ENCODE measurements at regions not wholly inside any gene's neighbourhood (a gene's known extent, or its start where the extent isn't known, plus 50 kb on each side); places are given as distances from the start of the nearest gene placed in this dataset.
"Not testable (repeated sequence)": the region's sequence is repeated elsewhere in the genome, so short reads cannot be mapped to it uniquely, and the experiment has no call there.

DNA sequence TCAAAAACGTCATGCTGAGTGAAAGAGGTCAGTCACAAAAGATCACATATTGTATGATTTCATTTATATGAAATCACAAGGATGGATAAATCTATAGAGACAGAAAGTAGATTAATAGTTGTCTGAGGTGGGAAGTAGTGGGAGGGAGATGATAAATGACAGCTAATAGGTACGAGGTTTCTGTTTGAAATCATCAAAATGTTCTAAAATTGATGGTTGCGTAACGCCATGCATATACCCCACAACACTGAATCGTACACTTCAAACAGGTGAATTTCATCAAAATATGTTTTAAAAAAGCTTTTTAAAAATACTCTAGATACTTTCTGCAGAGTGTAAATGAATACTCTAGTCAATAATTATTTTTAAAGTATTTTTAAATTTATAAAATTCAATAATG lies 303.0 kb upstream of the STAC start:
- no peak for DNase-seq (ENCODE audit: low read depth, low spot score)

DNA sequence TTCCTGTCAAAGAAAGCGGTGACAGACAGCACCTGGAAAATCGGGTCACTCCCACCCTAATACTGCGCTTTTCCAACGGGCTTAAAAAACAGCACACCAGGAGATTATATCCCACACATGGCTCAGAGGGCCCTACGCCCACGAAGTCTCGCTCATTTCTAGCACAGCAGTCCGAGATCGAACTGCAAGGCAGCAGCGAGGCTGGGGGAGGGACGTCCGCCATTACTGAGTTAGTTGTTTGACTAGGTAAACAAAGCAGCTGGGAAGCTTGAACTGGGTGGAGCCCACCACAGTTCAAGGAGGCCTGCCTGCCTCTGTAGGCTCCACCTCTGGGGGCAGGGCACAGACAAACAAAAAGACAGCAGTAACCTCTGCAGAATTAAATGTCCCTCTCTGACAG lies 297.3 kb upstream of the STAC start:
- DNase-seq (ENCODE audit: low read depth, low spot score), result not testable (repeated sequence)

GRCh38 chr3:36095238-36095637 lies 285.1 kb upstream of the STAC start:
- DNase-seq (ENCODE audit: low read depth, low spot score), result no peak

DNA sequence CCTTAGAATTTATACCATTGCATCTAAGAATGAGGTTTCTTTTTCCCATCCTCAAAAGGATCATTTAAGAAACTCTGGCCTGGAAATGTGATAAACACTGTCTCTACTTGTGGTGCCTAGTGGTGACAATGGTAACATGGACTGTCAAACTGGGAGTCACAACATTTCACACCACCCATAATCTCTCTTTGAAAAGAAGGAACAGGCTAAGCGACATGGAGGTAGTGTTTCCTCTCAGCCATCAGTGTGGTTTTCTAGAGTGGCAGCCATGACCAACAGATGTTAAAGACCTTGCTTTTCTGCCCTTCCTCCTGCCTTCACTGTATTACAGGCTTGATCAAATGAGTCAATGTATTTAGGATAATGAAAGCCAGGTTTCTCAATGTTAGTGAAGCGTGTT lies 283.1 kb upstream of the STAC start:
- no peak for DNase-seq (ENCODE audit: low read depth, low spot score)

DNA sequence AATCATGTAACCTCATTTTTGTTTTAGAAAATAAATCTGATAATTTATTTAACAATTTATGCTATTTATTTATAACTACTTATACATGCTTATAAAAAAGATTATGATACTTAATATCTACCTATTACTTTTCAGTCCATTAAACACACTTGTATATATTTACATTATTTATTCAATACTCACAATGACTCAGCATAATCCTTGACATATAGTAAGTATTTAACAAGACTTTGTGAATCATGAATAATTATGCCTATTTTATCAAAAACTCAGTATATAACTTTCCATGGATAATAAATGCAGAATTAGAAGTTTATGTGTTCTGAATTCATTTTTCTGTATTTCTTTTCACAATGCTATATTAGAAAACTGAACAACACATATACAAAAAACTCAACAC lies 266.0 kb upstream of the STAC start:
- no peak for DNase-seq (ENCODE audit: low read depth, low spot score)

- DNase-seq (ENCODE audit: low read depth, low spot score), result no peak
Observed at GRCh38 chr3:36124118-36124796, 256.0 kb upstream of the STAC start.

- no peak for DNase-seq (ENCODE audit: low read depth, low spot score)
Observed at GRCh38 chr3:36132214-36132613, 248.1 kb upstream of the STAC start.

- DNase-seq (ENCODE audit: low read depth, low spot score), result no peak
Observed at GRCh38 chr3:36135863-36136262, 244.4 kb upstream of the STAC start.

DNA sequence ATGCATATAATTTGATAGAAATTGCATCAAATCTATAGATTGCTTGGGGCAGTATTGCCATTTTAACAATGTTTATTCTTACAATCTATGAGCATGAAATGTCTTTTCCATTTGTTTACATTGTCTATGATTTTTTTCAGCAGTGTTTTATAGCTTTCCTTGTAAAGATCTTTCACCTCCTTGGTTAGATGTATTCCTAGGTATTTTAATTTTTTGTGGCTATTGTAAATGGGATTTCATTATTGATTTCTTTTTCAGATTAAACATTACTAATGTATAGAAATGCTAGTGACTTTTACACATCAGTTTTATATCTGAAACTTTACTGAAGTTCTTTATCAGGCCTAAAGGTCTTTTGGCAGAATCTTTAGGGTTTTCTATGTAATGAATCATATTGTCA lies 237.6 kb upstream of the STAC start:
- no peak for DNase-seq (ENCODE audit: low read depth, low spot score)

DNA sequence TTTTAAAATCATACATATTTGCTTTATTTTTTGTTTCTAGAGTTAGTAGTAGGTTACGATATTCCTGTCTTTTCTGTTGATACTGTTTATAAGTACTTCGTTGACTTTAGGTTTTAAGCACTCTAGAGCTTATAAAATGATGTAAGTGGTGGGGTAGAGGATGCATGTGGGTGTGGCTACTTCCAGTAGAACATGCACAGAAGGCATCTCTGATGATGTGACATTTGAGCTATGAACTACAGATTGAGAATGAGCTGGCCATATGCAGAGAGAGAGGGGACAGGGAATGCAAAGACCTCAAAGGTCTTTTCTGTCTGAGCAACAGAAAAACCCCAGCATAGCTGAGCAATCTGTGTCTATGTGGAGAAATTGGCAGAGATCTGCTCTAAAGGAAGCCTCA lies 233.9 kb upstream of the STAC start:
- no peak for DNase-seq (ENCODE audit: low read depth, low spot score)

- no peak for DNase-seq (ENCODE audit: low read depth, low spot score)
Observed at GRCh38 chr3:36147934-36148558, 232.3 kb upstream of the STAC start.

- no peak for DNase-seq (ENCODE audit: low read depth, low spot score)
Observed at GRCh38 chr3:36149447-36149865, 230.8 kb upstream of the STAC start.

GRCh38 chr3:36155515-36155914 lies 224.8 kb upstream of the STAC start:
- DNase-seq (ENCODE audit: low read depth, low spot score), result no peak

DNA sequence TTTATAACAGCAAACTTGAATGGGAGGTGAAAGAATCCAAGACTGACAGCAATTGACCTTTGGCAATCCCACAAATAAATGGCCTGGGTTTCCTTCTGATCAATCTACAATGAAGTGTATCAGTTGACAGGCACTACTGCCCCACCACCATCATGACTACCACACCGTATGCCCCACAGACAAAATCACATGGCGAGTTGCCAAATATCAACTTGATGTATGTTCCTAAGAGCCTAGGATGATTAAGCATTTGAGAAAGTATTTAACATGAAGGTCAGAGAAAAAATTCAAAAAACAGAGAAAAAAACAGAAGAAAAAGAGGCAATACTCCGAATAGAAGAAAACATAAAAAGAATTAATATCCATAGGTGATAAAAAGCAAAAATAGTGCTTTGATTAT lies 215.9 kb upstream of the STAC start:
- no peak for DNase-seq (ENCODE audit: low read depth, low spot score)

- DNase-seq (ENCODE audit: low read depth, low spot score), result no peak
Observed at GRCh38 chr3:36165509-36166290, 214.6 kb upstream of the STAC start.

DNA sequence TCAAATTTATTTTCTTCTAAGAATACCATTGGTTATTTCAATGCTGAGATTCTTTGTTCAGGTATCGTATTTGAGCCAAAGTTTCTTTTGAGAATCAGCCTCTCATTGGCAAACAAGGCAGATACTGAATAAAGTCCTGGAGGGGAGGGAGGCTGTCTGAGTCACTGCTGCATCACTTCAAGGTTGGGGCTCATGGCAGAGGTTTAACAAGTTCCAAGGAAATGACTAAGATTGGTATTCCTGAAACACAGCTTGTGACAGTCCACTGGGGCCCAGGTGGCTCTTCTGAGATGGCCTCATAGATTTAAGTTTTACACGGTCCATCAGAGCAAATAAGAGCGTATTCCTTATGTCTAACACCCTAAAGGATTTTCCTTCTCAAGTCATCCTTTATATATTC lies 213.8 kb upstream of the STAC start:
- DNase-seq (ENCODE audit: low read depth, low spot score), result no peak

- DNase-seq (ENCODE audit: low read depth, low spot score), result no peak
Observed at GRCh38 chr3:36172699-36173098, 207.6 kb upstream of the STAC start.

- no peak for DNase-seq (ENCODE audit: low read depth, low spot score)
Observed at GRCh38 chr3:36175113-36175812, 205.0 kb upstream of the STAC start.

DNA sequence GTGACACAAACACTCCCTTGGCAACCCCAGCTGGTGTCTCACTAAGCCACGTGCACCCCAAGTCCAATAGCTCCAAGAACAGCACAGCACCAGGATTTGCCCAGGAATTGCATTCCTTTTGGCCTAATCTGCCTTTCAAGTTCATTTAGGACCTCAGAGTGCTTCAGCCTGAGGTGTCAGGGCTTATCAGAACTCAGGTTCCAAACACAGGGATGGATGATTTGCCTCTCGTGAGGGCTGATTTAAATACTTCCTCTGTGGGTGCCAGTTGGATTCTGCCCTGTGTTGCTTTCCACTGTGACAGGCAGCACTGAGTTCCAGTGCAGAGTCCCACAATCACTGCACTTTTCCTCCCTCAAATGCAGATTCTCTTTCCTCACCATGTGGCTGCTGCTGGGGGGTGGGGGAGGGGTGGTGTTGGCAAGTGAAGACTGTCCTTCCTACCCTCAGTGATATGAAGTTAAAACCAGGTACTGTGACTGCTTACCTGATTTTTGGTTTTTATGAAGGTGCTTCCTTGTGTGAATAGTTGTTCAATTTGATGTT lies 204.3 kb upstream of the STAC start:
- no peak for DNase-seq (ENCODE audit: low read depth, low spot score)

DNA sequence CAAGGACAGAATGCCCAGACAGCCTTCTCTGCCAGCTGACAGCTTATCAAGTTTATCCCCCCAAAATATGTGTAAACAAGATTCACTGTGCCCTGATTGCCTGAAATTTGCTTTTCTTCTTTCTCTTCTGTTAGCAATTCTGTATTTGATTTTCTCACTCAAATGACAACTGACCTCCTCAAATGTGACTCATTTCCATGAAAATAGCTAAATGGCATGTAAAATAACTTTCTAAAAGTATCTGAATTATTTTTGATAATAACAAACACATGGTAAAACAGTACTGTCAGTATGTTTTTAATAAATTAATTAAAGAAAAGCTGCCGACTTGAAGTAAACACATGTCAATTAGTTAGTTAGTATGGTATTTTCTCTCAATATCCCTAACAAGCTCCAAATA lies 202.3 kb upstream of the STAC start:
- DNase-seq (ENCODE audit: low read depth, low spot score), result no peak

DNA sequence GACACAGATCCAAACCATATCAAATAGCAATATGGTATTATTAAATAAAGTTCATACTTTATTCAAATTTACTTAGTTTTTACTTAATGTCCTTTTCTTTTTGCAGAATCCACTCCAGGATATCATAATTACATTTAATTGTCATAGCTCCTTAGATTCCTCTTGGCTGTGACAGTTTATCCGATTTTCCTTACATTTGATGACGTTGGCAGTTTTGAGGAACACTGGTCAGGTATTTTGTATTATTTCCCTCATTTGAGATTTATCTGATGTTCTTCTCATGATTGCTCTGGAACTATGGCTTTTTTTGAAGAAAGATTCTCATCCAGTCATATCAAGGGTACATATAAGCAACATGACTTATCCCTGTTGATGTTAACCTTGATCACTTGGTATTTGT lies 198.3 kb upstream of the STAC start:
- DNase-seq (ENCODE audit: low read depth, low spot score), result no peak

DNA sequence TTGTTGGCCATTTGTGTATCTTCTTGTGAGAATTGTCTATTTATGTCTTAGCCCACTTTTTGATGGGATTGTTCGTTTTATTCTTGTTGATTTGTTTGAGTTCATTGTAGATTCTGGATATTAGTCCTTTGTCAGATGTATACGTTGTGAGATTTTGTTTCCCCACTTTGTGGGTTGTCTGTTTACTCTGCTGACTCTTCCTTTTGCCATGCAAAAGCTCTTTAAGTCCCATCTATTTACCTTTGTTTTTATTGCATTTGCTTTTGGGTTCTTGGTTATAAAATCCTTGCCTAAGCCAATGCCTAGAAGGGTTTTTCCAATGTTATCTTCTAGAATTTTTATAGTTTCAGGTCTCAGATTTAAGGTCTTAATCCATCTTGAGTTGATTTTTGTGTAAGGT lies 193.1 kb upstream of the STAC start:
- DNase-seq (ENCODE audit: low read depth, low spot score), result not testable (repeated sequence)
